Activated CD4-positive, alpha-beta T cell treated with anti-CD3 and anti-CD28 coated beads, Interleukin-2, amount 50 U/mL, for 1 hour (primary cell): ENCODE measurements at regions not wholly inside any gene's neighbourhood (a gene's known extent, or its start where the extent isn't known, plus 50 kb on each side); places are given as distances from the start of the nearest gene placed in this dataset.
A peak's percentile ranks its signal among the peaks of the same experiment; 100 is the strongest.

Source experiments
- DNase-seq: peaks from one replicate; pipeline ENCODE4 v3.0.0-alpha.2; 2020

- DNase-seq = no peak
Measured at GRCh38 chr9:129337336-129338140, 159.5 kb upstream of the IER5L start.

DNA sequence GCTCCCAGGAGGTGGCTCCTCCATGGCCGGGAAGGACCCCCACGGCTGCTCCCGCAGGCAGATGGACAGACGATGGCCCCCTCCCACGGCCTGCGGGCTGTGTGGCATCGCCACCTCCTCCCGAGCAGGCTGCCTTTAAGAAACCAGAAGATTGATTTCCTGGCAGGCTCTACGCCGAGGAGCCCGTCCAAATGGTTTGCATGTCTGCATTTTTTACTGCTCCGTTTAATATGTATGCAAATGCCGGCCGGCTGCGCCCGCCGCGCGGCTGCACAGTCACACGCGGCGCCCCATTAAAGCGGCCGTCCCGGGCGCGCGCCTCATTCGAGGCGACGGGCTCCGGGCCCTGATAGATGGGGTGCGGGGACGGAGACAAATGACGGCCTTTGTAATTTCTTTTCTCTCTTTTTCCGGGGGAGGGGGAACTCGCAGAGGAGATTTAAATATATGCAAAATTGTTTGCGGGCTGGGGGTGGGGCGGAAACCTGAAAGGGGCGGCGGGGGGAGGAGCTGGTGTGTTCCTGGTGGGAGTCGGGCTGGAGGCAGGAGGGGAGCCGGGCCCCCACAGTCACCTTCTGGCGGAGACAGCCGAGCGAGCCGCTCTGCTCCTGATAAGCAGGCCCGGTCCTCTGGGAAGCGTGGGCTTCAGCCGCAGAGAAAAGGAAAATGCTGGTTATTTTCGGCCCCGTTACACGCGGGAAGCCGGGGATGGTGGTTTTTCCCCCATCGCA, 158.7 kb upstream of the IER5L start:
- DNase-seq = peak; percentile 36

DNA sequence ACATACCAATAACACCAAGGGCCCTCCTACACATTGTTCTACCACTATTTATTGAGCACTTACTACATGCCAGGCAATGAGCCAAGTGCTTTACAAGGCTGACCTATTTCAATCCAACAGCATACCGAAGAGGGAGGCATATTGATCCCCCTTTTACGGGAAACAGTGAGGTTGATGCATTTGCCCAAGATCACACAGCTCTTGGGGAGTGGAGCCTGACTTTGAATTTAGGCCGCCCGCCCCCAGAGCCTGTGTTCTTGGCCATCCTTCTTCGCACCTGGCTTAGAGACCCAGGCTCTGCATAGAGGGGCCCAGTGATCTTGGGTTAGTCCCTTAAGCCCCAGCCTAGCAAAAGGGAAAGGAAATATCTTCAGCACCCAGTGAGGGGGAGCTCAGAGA, 158.1 kb upstream of the IER5L start:
- no peak for DNase-seq

DNA sequence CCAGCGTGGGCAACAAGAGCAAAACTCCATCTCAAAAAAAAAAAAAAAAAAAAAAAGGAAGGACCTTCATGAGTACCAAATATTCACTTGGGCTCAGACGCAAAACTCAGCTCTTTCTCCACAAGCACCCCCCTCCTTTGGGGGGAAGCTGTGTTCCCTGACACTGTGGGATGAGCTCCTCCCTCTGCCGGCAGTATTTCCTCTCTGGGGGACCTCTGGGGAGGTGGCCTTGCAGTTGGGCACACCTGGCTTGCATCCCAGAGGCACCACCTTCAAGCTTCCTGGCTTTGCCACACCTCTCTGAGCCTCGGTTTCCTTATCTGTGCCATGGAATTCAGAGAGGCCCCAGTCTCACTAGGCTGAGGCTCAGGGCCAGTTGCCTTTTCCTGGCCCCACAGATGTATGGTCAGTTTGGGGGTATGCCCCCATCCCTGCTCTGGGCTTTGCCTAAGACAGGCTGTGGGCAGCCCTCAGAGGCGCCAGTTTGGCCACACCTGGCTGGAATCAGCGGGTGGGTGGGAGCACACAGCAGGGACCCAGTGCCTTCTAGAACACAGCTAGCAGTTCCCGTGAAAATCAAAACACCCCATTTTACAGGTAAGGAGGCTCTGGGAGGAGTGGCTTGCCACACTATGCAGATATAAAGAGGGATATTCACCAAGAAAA, 157.5 kb upstream of the IER5L start:
- DNase-seq = no peak

DNA sequence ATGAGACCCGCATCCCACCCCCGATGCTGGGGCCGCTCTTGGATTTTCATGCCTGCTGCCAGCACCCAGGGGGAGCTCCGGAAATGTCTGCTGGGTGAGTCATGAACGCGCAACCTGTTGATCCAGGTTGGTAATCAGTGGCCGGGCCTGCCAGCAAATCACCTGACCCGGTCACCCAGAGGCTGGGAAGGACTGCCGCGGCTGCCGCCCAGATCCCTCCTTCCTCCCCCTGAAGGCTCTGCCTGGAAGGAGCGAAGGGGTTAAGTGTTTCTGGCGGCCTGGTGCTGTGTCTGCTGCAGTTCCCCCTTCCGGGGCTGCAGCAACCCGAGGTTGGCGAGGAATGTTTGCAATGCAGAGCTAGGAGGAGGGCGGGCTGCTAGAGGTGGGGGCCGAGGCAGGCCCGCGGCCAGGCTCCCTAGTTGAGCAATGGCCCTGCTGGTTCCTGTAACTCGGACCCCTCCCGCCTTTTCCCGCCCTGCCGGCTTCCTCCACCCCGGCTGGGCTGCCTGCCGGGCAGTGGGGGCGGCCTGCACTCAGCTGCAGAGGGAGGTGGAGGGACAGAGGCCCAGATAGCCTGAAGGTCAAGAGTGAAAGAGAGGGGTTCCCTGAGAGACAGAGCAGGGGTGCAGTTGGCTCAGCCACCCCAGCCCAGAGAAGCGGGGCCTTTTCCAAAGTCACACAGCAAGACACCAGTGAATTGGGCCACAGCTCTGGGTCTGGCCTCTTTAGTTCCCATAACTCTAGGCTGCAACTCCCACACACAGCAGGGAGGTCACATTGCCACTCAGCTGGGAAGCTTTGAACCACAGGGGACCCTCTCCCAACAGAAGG, 156.3 kb upstream of the IER5L start:
- DNase-seq = peak; percentile 25

- no peak for DNase-seq
Measured at GRCh38 chr9:129333617-129334104, 155.6 kb upstream of the IER5L start.

- no peak for DNase-seq
Measured at GRCh38 chr9:129332581-129332980, 154.5 kb upstream of the IER5L start.

GRCh38 chr9:129331772-129332500, 153.9 kb upstream of the IER5L start:
- DNase-seq = no peak

- no peak for DNase-seq
Measured at GRCh38 chr9:129331493-129331765, 153.4 kb upstream of the IER5L start.

- no peak for DNase-seq
Measured at GRCh38 chr9:129330711-129331492, 152.8 kb upstream of the IER5L start.

GRCh38 chr9:129328355-129329042, 150.4 kb upstream of the IER5L start:
- no peak for DNase-seq

DNA sequence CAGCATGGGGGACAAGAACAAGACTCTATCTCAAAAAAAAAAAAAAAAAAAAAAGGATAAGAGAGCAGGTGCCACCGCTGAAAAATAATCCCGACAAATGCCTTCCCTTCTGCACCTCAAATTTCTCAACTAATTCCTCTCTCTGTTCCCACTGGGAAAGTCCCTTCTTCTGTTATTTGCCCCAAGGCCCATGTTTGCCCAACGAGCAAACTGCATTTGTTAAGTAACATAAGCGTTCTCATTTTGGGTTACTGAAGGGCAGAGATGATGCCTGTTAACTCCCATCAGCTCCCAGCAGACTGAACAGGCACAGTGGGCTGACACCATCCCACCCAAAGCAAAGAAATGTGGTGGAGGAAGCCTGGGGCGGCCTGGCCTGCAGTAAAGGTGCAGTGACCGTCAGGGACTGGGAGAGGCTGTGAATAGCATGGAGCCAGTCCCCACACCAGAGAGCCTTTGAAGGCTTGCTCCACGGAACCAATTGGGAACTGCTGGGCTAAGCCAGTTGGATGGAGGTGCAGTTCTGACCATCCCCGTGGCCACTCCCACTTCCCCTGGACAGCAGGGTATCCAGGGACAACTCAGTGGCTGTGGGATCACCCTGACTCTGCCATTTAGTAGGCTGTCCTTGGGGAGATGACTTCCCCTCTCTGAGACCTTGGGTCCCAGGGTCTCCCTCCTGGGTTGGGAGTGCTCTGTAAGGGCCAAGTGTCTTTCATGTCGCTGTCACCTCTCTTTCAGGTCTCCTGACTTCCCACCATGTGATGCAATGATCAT, 149.7 kb upstream of the IER5L start:
- DNase-seq = no peak

- no peak for DNase-seq
Measured at GRCh38 chr9:129326061-129327005, 148.3 kb upstream of the IER5L start.

GRCh38 chr9:129324808-129325502, 146.9 kb upstream of the IER5L start:
- DNase-seq = no peak

DNA sequence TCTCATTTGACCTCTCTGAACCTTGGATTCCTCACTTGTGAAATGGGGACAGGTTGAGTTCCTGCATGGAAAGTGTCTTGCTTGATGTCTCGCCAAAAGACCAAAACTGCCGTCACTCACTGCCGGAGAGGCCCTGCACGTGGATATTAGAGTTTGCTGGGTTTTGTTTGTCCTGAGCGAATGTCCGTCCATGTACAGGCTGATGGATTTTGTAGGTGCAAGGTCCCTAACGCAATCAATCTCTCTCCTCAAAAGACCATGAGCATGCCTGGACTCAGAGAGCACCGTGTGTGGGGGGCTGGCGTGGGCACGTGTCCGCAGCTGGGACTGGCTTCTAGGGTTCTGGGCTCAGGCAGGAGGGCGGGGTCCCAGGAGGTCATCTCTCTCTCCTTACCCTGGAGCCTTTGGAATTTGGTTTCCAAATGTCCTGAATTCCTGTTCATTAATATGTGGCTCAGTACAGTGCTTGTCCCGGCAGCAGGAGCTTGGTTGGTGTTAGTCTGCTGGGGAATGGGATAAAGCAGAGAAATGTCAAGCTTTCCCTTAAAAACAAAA, 146.0 kb upstream of the IER5L start:
- DNase-seq = no peak

DNA sequence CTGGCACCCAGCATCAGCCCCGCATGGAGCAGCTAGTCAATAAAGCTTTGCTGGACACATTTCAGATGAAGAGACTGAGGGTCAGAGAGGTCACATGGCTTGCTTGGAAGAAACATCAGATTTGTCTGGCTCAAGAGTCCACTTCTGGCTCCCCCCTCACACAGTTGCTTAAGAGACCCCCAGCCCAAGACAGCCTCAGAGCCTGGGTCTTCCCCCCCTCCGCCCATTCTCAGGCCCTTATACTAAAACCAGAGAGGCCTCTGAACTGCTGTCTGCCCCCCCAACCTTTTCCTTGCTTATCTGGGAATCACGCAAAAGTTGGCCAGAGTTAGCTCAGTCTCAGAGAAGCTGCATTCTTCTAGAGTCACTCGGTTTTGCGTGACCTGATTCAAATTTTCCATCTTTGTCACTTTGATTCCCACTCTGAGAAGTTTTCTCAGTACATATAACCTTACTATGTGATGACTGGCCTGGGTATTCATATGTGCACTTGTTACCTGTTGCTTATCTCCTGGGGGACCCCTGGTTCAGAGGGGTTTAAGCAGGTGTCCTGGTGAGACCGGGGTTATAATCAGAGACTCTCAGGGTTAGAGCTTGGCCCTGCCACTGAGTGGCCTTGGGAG, 145.4 kb upstream of the IER5L start:
- no peak for DNase-seq

- no peak for DNase-seq
Measured at GRCh38 chr9:129322641-129323375, 144.7 kb upstream of the IER5L start.
